Glutamatergic neuron (in vitro differentiated cells): ENCODE measurements at regions not wholly inside any gene's neighbourhood (a gene's known extent, or its start where the extent isn't known, plus 50 kb on each side); places are given as distances from the start of the nearest gene placed in this dataset.
"Not testable (repeated sequence)": the region's sequence is repeated elsewhere in the genome, so short reads cannot be mapped to it uniquely, and the experiment has no call there.

Source experiments
- DNase-seq: peaks from one replicate; pipeline ENCODE4 v3.0.0; 2022
- H3K27ac Mint-ChIP-seq: one replicate; pipeline ENCODE4 v1.8.0; 2020; ENCODE audit warnings: mild to moderate bottlenecking, mixed read lengths, inconsistent platforms; ENCODE audit not compliant: unreplicated experiment
- H3K27me3 Mint-ChIP-seq: one replicate; pipeline ENCODE4 v1.8.0; 2020; ENCODE audit warnings: mild to moderate bottlenecking, moderate library complexity, mixed read lengths, inconsistent platforms; ENCODE audit not compliant: unreplicated experiment
- H3K36me3 Mint-ChIP-seq: one replicate; pipeline ENCODE4 v1.8.0; 2020; ENCODE audit warnings: mild to moderate bottlenecking, mixed read lengths, inconsistent platforms; ENCODE audit not compliant: unreplicated experiment
- H3K4me1 Mint-ChIP-seq: one replicate; pipeline ENCODE4 v1.8.0; 2020; ENCODE audit warnings: mild to moderate bottlenecking, low read depth, mixed read lengths, inconsistent platforms; ENCODE audit not compliant: unreplicated experiment
- H3K4me3 Mint-ChIP-seq: one replicate; pipeline ENCODE4 v1.8.0; 2020; ENCODE audit warnings: mild to moderate bottlenecking, mixed read lengths, inconsistent platforms; ENCODE audit not compliant: unreplicated experiment
- H3K9me3 Mint-ChIP-seq: one replicate; pipeline ENCODE4 v1.8.0; 2020; ENCODE audit warnings: mild to moderate bottlenecking, moderate library complexity, mixed read lengths, inconsistent platforms; ENCODE audit not compliant: unreplicated experiment
- TF ChIP-seq, protein P1 (sequence below): fragments of 200-600 bp; sonication (generic); IDR thresholded peaks from one replicate; pipeline ENCODE4 v1.5.0; 2021; ENCODE audit not compliant: partially characterized antibody, unreplicated experiment

GRCh38 chr2:225806105-225806504 is 406.6 kb downstream of the NYAP2 start:
- Mint-ChIP-seq H3K27ac (no peak overlapping the region), H3K9me3 (no peaks in the 10 kb centered on the region), H3K4me3 (no peak overlapping the region), H3K27me3 (no peaks in the 10 kb centered on the region), H3K36me3 (no peaks in the 10 kb centered on the region), H3K4me1 (no peaks in the 10 kb centered on the region)
- TF ChIP-seq, protein P1, sequence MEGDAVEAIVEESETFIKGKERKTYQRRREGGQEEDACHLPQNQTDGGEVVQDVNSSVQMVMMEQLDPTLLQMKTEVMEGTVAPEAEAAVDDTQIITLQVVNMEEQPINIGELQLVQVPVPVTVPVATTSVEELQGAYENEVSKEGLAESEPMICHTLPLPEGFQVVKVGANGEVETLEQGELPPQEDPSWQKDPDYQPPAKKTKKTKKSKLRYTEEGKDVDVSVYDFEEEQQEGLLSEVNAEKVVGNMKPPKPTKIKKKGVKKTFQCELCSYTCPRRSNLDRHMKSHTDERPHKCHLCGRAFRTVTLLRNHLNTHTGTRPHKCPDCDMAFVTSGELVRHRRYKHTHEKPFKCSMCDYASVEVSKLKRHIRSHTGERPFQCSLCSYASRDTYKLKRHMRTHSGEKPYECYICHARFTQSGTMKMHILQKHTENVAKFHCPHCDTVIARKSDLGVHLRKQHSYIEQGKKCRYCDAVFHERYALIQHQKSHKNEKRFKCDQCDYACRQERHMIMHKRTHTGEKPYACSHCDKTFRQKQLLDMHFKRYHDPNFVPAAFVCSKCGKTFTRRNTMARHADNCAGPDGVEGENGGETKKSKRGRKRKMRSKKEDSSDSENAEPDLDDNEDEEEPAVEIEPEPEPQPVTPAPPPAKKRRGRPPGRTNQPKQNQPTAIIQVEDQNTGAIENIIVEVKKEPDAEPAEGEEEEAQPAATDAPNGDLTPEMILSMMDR: no peak
- DNase-seq: no peak

- H3K36me3 Mint-ChIP-seq, DNase-seq: not testable (repeated sequence)
Observed at GRCh38 chr2:225802076-225802475, 402.6 kb downstream of the NYAP2 start.

DNA sequence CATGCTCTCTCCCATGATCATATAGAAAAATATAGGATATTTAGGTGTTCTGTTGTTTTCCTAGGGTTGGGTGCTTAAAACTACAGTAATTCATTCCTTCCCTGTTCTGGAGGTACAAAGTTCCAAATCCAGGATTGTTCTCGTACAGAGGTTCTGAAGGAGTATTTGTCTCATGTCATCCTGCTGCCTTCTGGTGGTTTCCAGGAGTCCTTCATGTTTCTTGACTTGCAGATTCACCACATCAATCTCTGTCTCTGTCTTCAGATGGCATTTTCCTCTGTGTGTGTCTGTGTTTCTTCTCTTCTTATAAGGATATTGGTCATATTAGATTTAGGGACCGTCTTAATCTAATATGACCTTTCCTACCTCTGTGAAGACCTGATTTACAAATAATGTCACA is 397.9 kb downstream of the NYAP2 start:
- Mint-ChIP-seq H3K27ac (no peak overlapping the region), H3K36me3 (no peaks in the 10 kb centered on the region), H3K4me3 (no peak overlapping the region), H3K9me3 (no peaks in the 10 kb centered on the region), H3K4me1 (no peaks in the 10 kb centered on the region), H3K27me3 (no peaks in the 10 kb centered on the region)
- no peak for DNase-seq
- TF ChIP-seq, protein P1: no peak

More at GRCh38 chr2:225802076-225802475, 402.6 kb downstream of the NYAP2 start:
- not testable (repeated sequence) for H3K4me1 Mint-ChIP-seq, H3K4me3 Mint-ChIP-seq, H3K27me3 Mint-ChIP-seq, H3K27ac Mint-ChIP-seq, H3K9me3 Mint-ChIP-seq

- TF ChIP-seq, protein P1: no peak
- no peaks in the 10 kb centered on the region for H3K9me3 Mint-ChIP-seq
- DNase-seq: no peak
- no peak overlapping the region for H3K27ac Mint-ChIP-seq
- no peaks in the 10 kb centered on the region for H3K36me3 Mint-ChIP-seq
- no peak overlapping the region for H3K4me3 Mint-ChIP-seq
- no peaks in the 10 kb centered on the region for H3K4me1 Mint-ChIP-seq
- H3K27me3 Mint-ChIP-seq: no peaks in the 10 kb centered on the region
Observed at GRCh38 chr2:225794652-225795400, 395.3 kb downstream of the NYAP2 start.

- no peak overlapping the region for H3K4me3 Mint-ChIP-seq
- TF ChIP-seq, protein P1: no peak
- DNase-seq: no peak
- H3K4me1 Mint-ChIP-seq: no peaks in the 10 kb centered on the region
- H3K36me3 Mint-ChIP-seq: no peaks in the 10 kb centered on the region
- H3K27me3 Mint-ChIP-seq: no peaks in the 10 kb centered on the region
- no peak overlapping the region for H3K27ac Mint-ChIP-seq
- no peaks in the 10 kb centered on the region for H3K9me3 Mint-ChIP-seq
Observed at GRCh38 chr2:225793736-225794550, 394.4 kb downstream of the NYAP2 start.
